IPS DF 6.9 (cell line): ENCODE measurements at regions not wholly inside any gene's neighbourhood (a gene's known extent, or its start where the extent isn't known, plus 50 kb on each side); places are given as distances from the start of the nearest gene placed in this dataset.

ENCODE experiments used
- DNase-seq: peaks from one replicate; pipeline ENCODE4 v3.0.0-alpha.2; 2013; ENCODE audit warnings: low read depth, low spot score
- H3K27ac ChIP-seq: one replicate; pipeline ENCODE4 v1.5.1; 2013; ENCODE audit warnings: low read length, control low read depth
- H3K27me3 ChIP-seq: 2 replicates; pipeline ENCODE4 v1.6.1; 2013; ENCODE audit warnings: mild to moderate bottlenecking, low read length; ENCODE audit not compliant: control insufficient read depth, insufficient read depth
- H3K36me3 ChIP-seq: 2 replicates; pipeline ENCODE4 v1.6.1; 2013; ENCODE audit warnings: low read length; ENCODE audit not compliant: control insufficient read depth, insufficient read depth
- H3K4me1 ChIP-seq: 2 replicates; pipeline ENCODE4 v1.6.1; 2013; ENCODE audit warnings: low read length; ENCODE audit not compliant: control insufficient read depth, insufficient read depth
- H3K4me3 ChIP-seq: 2 replicates; pipeline ENCODE4 v1.5.1; 2013; ENCODE audit warnings: mild to moderate bottlenecking, low read length
- H3K9me3 ChIP-seq: 2 replicates; pipeline ENCODE4 v1.6.1; 2013; ENCODE audit warnings: low read length, inconsistent platforms; ENCODE audit not compliant: control insufficient read depth, insufficient read depth
- WGBS: extraction: QIAGEN DNeasy Blood & Tissue Kit; methylation state at CpG from one replicate; pipeline ENCODE4 v1.1.7; 2013; ENCODE audit warnings: mixed read lengths, missing lambda C conversion rate; ENCODE audit not compliant: insufficient read length, insufficient coverage; 5-methylcytosine and 5-hydroxymethylcytosine counted together

GRCh38 chrX:40457406-40457805 lies 123.4 kb upstream of the ATP6AP2 start:
- no peaks in the 10 kb centered on the region for H3K36me3 ChIP-seq
- no peak for DNase-seq
- H3K27me3 ChIP-seq = no peaks in the 10 kb centered on the region
- no peaks in the 10 kb centered on the region for H3K9me3 ChIP-seq
- H3K4me1 ChIP-seq = 0 out of 2 replicates have a peak, but pooled peaks cover 2% of the 10 kb centered on the region
- no peak overlapping the region for H3K27ac ChIP-seq
- no peak overlapping the region for H3K4me3 ChIP-seq

- no CpG with 5 or more reads among the region's 6 CpGs for WGBS
- no peaks in the 10 kb centered on the region for H3K9me3 ChIP-seq
- no peaks in the 10 kb centered on the region for H3K4me1 ChIP-seq
- no peaks in the 10 kb centered on the region for H3K36me3 ChIP-seq
- no peak for DNase-seq
- H3K4me3 ChIP-seq = no peak overlapping the region
- H3K27ac ChIP-seq = no peak overlapping the region
- no peaks in the 10 kb centered on the region for H3K27me3 ChIP-seq
Observed at GRCh38 chrX:40452031-40452430, 128.7 kb upstream of the ATP6AP2 start.

GRCh38 chrX:40449956-40450706 lies 130.6 kb upstream of the ATP6AP2 start:
- Histone ChIP-seq H3K4me1 (no peaks in the 10 kb centered on the region), H3K9me3 (no peaks in the 10 kb centered on the region), H3K4me3 (no peak overlapping the region), H3K27me3 (no peaks in the 10 kb centered on the region), H3K36me3 (no peaks in the 10 kb centered on the region), H3K27ac (no peak overlapping the region)
- WGBS = no CpG with 5 or more reads among the region's 8 CpGs
- DNase-seq = no peak

GRCh38 chrX:40449396-40449795 lies 131.4 kb upstream of the ATP6AP2 start:
- Histone ChIP-seq H3K27ac (no peak overlapping the region), H3K4me1 (no peaks in the 10 kb centered on the region), H3K27me3 (no peaks in the 10 kb centered on the region), H3K4me3 (no peak overlapping the region), H3K36me3 (no peaks in the 10 kb centered on the region), H3K9me3 (no peaks in the 10 kb centered on the region)
- no peak for DNase-seq
- no CpG with 5 or more reads among the region's 7 CpGs for WGBS

GRCh38 chrX:40448793-40449192 lies 132.0 kb upstream of the ATP6AP2 start:
- no peak for DNase-seq
- H3K4me3 ChIP-seq = no peak overlapping the region
- H3K4me1 ChIP-seq = no peaks in the 10 kb centered on the region
- no peaks in the 10 kb centered on the region for H3K27me3 ChIP-seq
- WGBS = no CpG with 5 or more reads among the region's 6 CpGs
- no peaks in the 10 kb centered on the region for H3K9me3 ChIP-seq
- no peak overlapping the region for H3K27ac ChIP-seq
- no peaks in the 10 kb centered on the region for H3K36me3 ChIP-seq

GRCh38 chrX:40446921-40447320 lies 133.8 kb upstream of the ATP6AP2 start:
- H3K36me3 ChIP-seq = no peaks in the 10 kb centered on the region
- no CpG with 5 or more reads among the region's 6 CpGs for WGBS
- H3K4me1 ChIP-seq = no peaks in the 10 kb centered on the region
- H3K27ac ChIP-seq = no peak overlapping the region
- no peak overlapping the region for H3K4me3 ChIP-seq
- H3K27me3 ChIP-seq = no peaks in the 10 kb centered on the region
- no peaks in the 10 kb centered on the region for H3K9me3 ChIP-seq
- DNase-seq = no peak

GRCh38 chrX:40445691-40446090 lies 135.1 kb upstream of the ATP6AP2 start:
- no peak overlapping the region for H3K4me3 ChIP-seq
- no peaks in the 10 kb centered on the region for H3K4me1 ChIP-seq
- H3K36me3 ChIP-seq = no peaks in the 10 kb centered on the region
- H3K27ac ChIP-seq = no peak overlapping the region
- WGBS = no CpG with 5 or more reads among the region's 3 CpGs
- no peak for DNase-seq
- no peaks in the 10 kb centered on the region for H3K9me3 ChIP-seq
- no peaks in the 10 kb centered on the region for H3K27me3 ChIP-seq

- H3K27me3 ChIP-seq = no peaks in the 10 kb centered on the region
- no peaks in the 10 kb centered on the region for H3K4me1 ChIP-seq
- no peak for DNase-seq
- H3K36me3 ChIP-seq = no peaks in the 10 kb centered on the region
- no peak overlapping the region for H3K27ac ChIP-seq
- no peaks in the 10 kb centered on the region for H3K9me3 ChIP-seq
- no CpG with 5 or more reads among the region's 12 CpGs for WGBS
- no peak overlapping the region for H3K4me3 ChIP-seq
Observed at GRCh38 chrX:40444798-40445496, 135.8 kb upstream of the ATP6AP2 start.

GRCh38 chrX:40444133-40444532 lies 136.6 kb upstream of the ATP6AP2 start:
- Histone ChIP-seq H3K27ac (no peak overlapping the region), H3K27me3 (no peaks in the 10 kb centered on the region), H3K9me3 (no peaks in the 10 kb centered on the region), H3K4me1 (no peaks in the 10 kb centered on the region), H3K36me3 (no peaks in the 10 kb centered on the region), H3K4me3 (no peak overlapping the region)
- DNase-seq = no peak
- no CpG with 5 or more reads among the region's 2 CpGs for WGBS

GRCh38 chrX:40440866-40441265 lies 139.9 kb upstream of the ATP6AP2 start:
- Histone ChIP-seq H3K4me3 (no peak overlapping the region), H3K4me1 (no peaks in the 10 kb centered on the region), H3K36me3 (no peaks in the 10 kb centered on the region), H3K9me3 (no peaks in the 10 kb centered on the region), H3K27me3 (no peaks in the 10 kb centered on the region), H3K27ac (no peak overlapping the region)
- WGBS = no CpG with 5 or more reads among the region's 3 CpGs
- no peak for DNase-seq
